ENCODE measurements at regions not wholly inside any gene's neighbourhood (a gene's known extent, or its start where the extent isn't known, plus 50 kb on each side); places are given as distances from the start of the nearest gene placed in this dataset.
"Not testable (repeated sequence)": the region's sequence is repeated elsewhere in the genome, so short reads cannot be mapped to it uniquely, and the experiment has no call there.

DNA sequence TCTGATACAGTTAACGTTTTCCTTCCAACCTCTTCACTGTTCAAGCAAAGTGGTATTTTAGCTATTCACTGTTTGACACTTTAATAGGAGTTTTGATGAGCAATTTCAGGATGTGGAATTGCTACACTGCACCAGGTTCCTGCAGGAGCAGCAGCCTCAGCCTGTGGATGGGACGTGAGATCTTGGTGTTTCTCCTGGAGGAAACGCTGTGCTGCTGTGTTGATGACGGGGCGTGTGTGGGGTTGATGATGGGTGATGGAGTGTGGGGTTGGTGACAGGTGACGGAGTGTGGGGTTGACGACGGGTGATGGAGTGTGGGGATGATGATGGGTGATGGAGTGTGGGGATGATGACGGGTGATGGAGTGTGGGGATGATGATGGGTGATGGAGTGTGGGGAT is 98.9 kb downstream of the RTP5 start:
- H3K9me3 Mint-ChIP-seq = peaks cover 2% of the 10 kb centered on the region
- peaks cover 17% of the 10 kb centered on the region for H3K36me3 Mint-ChIP-seq
- ChIA-PET POLR2A (no interaction called here), CTCF (interaction anchor here (1.9 kb wide), 1 partner anchor 17 kb away, joined by 5 read pairs; no protein-coding TSS in a partner anchor)
- H3K4me1 Mint-ChIP-seq (ENCODE audit: low read depth) = peaks cover 21% of the 10 kb centered on the region
- DNase-seq = no peak
- no peak overlapping the region for H3K4me3 Mint-ChIP-seq
- intact Hi-C loops (cut with micrococcal nuclease) = loop anchor here (5.0 kb wide), 1 partner anchor 119 kb away; no protein-coding TSS in a partner anchor
- H3K27me3 Mint-ChIP-seq = no peaks in the 10 kb centered on the region
- no peak overlapping the region for H3K27ac Mint-ChIP-seq

GRCh38 chr2:241969182-241969581 is 99.7 kb downstream of the RTP5 start:
- intact Hi-C loops (cut with micrococcal nuclease) = loop anchor here (5.0 kb wide), 1 partner anchor 118 kb away; no protein-coding TSS in a partner anchor
- DNase-seq, H3K9me3 Mint-ChIP-seq, H3K4me3 Mint-ChIP-seq, POLR2A ChIA-PET, H3K27me3 Mint-ChIP-seq, CTCF ChIA-PET, H3K27ac Mint-ChIP-seq: not testable (repeated sequence)
- H3K36me3 Mint-ChIP-seq = peaks cover 19% of the 10 kb centered on the region
- H3K4me1 Mint-ChIP-seq (ENCODE audit: low read depth) = peaks cover 21% of the 10 kb centered on the region

DNA sequence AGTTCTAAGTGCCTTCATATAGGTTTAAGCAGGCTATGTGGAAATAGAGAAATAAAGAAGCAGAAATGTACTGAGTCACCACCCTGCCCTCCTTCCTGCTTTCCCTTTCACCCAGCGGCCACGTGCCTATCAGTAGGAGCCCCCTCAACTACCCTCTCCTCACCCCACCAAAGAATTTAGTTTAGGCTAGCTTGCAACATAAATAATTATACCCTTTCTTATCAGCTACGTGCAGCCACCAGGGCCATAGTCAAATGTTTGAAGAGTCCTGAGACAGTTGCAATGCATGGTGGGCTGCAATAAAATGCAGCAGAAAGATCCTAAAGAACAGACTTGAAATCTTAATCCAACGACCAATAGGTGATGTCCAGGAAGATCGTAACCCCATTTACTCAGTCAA is 101.2 kb downstream of the RTP5 start:
- H3K27ac Mint-ChIP-seq = no peak overlapping the region
- peaks cover 19% of the 10 kb centered on the region for H3K36me3 Mint-ChIP-seq
- intact Hi-C loops (cut with micrococcal nuclease) = no loop called here
- DNase-seq = no peak
- POLR2A ChIA-PET = no interaction called here
- CTCF ChIA-PET = no interaction called here
- H3K4me1 Mint-ChIP-seq (ENCODE audit: low read depth) = peaks cover 15% of the 10 kb centered on the region
- H3K27me3 Mint-ChIP-seq = no peaks in the 10 kb centered on the region
- no peak overlapping the region for H3K4me3 Mint-ChIP-seq
- peaks cover 2% of the 10 kb centered on the region for H3K9me3 Mint-ChIP-seq

GRCh38 chr2:241974096-241974495 is 104.6 kb downstream of the RTP5 start:
- ChIA-PET POLR2A (interaction anchor here (1.1 kb wide), 1 partner anchor 8 kb away, joined by 3 read pairs; no protein-coding TSS in a partner anchor), CTCF (interaction anchor here (1.0 kb wide), 1 partner anchor 23 kb away, joined by 3 read pairs; no protein-coding TSS in a partner anchor)
- H3K27ac Mint-ChIP-seq = no peak overlapping the region
- H3K27me3 Mint-ChIP-seq = no peaks in the 10 kb centered on the region
- H3K4me3 Mint-ChIP-seq = no peak overlapping the region
- no peaks in the 10 kb centered on the region for H3K4me1 Mint-ChIP-seq (ENCODE audit: low read depth)
- peaks cover 2% of the 10 kb centered on the region for H3K9me3 Mint-ChIP-seq
- peaks cover 24% of the 10 kb centered on the region for H3K36me3 Mint-ChIP-seq
- DNase-seq = no peak
- intact Hi-C loops (cut with micrococcal nuclease) = no loop called here

DNA sequence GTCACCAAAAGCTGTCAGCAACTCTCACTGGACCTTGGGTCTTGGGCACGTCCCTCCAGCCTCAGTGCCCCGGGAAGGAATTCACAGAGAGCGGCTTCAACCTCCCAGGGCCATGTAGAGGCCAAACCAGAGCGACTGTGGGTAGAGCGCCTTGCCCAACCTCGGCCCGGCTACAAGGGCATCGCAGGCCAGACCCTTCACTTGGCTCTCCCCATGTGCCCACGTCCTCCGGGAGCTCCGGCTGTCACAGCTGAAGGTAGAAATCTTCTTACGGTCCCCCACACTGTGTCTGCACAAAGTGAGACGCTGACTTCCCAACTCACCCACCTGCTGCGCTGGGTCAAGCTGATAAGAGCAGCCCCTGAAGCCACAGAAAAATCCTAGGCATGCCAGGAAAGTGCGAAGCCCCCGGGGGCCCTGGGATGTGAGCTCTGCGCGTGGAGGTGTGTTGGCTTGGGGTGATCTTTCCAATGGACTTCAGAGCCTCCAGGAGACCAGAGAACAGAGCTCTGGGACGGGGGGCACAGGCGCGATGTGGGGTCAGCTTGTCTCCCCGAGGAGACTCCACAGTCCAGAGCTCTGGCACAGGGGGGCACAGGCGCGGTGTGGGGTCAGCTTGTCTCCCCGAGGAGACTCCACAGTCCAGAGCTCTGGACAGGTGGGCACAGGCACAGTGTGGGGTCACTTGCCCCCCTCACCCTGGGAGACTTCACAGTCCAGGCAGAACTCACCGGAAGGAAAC is 105.5 kb downstream of the RTP5 start:
- Mint-ChIP-seq H3K4me3 (no peak overlapping the region), H3K36me3 (peaks cover 24% of the 10 kb centered on the region), H3K4me1 (ENCODE audit: low read depth) (no peaks in the 10 kb centered on the region), H3K27ac (no peak overlapping the region), H3K27me3 (no peaks in the 10 kb centered on the region), H3K9me3 (peaks cover 2% of the 10 kb centered on the region)
- intact Hi-C loops (cut with micrococcal nuclease) = no loop called here
- POLR2A ChIA-PET = interaction anchor here (1.1 kb wide), 1 partner anchor 9 kb away, joined by 3 read pairs; no protein-coding TSS in a partner anchor
- no peak for DNase-seq
- CTCF ChIA-PET = interaction anchor here (2.0 kb wide), 1 partner anchor 24 kb away, joined by 6 read pairs; no protein-coding TSS in a partner anchor

- peaks cover 2% of the 10 kb centered on the region for H3K9me3 Mint-ChIP-seq
- H3K36me3 Mint-ChIP-seq = peaks cover 24% of the 10 kb centered on the region
- no peaks in the 10 kb centered on the region for H3K27me3 Mint-ChIP-seq
- no peak for DNase-seq
- H3K4me1 Mint-ChIP-seq (ENCODE audit: low read depth) = no peaks in the 10 kb centered on the region
- ChIA-PET CTCF (interaction anchor here (2.0 kb wide), 1 partner anchor 25 kb away, joined by 6 read pairs; no protein-coding TSS in a partner anchor), POLR2A (no interaction called here)
- intact Hi-C loops (cut with micrococcal nuclease) = no loop called here
- H3K4me3 Mint-ChIP-seq = no peak overlapping the region
- H3K27ac Mint-ChIP-seq = no peak overlapping the region
Observed at GRCh38 chr2:241975593-241976284, 106.2 kb downstream of the RTP5 start.

GRCh38 chr2:241976296-241976695 is 106.8 kb downstream of the RTP5 start:
- POLR2A ChIA-PET = no interaction called here
- H3K27ac Mint-ChIP-seq = no peak overlapping the region
- CTCF ChIA-PET = interaction anchor here (2.0 kb wide), 1 partner anchor 25 kb away, joined by 6 read pairs; no protein-coding TSS in a partner anchor
- H3K4me1 Mint-ChIP-seq (ENCODE audit: low read depth) = no peaks in the 10 kb centered on the region
- H3K4me3 Mint-ChIP-seq = no peak overlapping the region
- no peak for DNase-seq
- H3K36me3 Mint-ChIP-seq = peaks cover 22% of the 10 kb centered on the region
- peaks cover 2% of the 10 kb centered on the region for H3K9me3 Mint-ChIP-seq
- intact Hi-C loops (cut with micrococcal nuclease) = no loop called here
- no peaks in the 10 kb centered on the region for H3K27me3 Mint-ChIP-seq

GRCh38 chr2:241977557-241978300 is 108.2 kb downstream of the RTP5 start:
- Mint-ChIP-seq H3K4me3 (no peak overlapping the region), H3K27ac (no peak overlapping the region), H3K36me3 (peaks cover 14% of the 10 kb centered on the region), H3K9me3 (no peaks in the 10 kb centered on the region), H3K27me3 (no peaks in the 10 kb centered on the region), H3K4me1 (ENCODE audit: low read depth) (no peaks in the 10 kb centered on the region)
- POLR2A ChIA-PET = no interaction called here
- CTCF ChIA-PET = interaction anchor here (1.7 kb wide), 1 partner anchor 27 kb away, joined by 9 read pairs; no protein-coding TSS in a partner anchor
- no peak for DNase-seq
- intact Hi-C loops (cut with micrococcal nuclease) = no loop called here

DNA sequence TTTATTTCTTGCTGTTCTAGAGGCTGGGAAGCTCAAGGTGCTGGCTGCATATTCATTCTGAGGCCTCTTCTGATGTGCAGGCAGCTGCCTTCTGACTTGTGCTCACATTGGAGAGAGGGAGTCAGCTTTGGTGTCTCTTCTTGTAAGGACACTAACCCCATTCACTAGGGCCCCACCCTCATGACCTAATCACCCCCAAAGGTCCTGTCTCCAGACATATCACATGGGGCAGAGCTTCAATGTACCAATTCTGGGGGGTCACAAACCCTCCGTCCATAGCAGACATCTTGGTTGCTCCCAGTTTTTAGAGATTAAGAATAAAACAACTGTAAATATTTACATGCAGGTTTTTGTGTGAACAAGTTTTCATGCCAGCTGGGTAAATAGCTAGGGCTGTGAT is 109.1 kb downstream of the RTP5 start:
- POLR2A ChIA-PET = no interaction called here
- Mint-ChIP-seq H3K4me3 (no peak overlapping the region), H3K27me3 (no peaks in the 10 kb centered on the region), H3K9me3 (no peaks in the 10 kb centered on the region), H3K4me1 (ENCODE audit: low read depth) (no peaks in the 10 kb centered on the region), H3K36me3 (peaks cover 4% of the 10 kb centered on the region), H3K27ac (no peak overlapping the region)
- CTCF ChIA-PET = interaction anchor here (1.7 kb wide), 1 partner anchor 28 kb away, joined by 9 read pairs; no protein-coding TSS in a partner anchor
- DNase-seq = no peak
- intact Hi-C loops (cut with micrococcal nuclease) = no loop called here

DNA sequence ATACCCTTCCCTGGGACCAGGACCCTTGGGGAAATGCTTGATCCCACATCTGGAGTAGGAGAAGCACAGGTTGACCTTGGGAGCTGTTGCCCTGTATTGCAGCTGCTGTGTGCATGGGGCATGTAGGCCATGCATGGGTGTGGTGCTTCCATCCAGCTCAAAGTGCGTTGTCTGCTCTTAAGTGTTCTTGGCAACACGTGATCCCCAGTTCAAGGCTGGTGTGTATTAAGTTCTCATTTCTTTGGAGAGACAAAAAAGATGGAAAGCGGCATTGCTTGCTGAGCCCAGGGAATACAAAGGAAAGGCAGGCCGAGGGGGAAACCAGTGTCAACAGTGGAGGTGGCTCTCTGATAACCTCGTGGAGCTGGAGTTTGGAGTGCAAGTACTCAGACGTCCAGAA is 110.7 kb downstream of the RTP5 start:
- no peak overlapping the region for H3K27ac Mint-ChIP-seq

DNA sequence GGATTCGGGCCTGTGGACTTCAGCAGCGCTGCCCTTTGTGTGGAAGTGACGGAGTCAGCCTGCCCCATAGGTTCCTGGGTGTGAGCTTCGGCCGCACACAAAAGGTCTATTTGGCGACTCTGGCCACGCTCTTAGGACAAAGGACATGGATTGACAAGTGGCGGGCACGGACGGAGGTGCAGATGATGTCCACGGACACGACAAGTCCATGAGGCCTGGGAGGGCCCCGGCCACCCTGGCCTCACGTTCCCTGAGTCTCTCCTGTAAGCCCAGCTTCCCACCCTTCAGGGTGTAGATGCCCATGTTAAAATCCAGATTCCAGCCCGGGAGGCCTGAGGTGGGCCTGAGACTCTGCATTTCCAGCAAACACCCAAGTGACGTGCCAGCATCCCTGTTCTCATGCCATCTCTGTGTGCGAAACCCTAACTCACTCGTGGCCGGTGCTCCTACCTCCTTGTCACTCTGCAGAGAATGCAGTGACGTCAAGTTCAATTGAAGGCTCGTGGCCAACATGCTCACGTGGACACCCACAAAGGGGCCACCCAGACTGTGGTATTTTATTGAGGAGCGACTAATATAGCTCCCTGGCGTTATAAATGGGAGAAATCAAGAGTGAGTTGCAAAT is 111.7 kb downstream of the RTP5 start:
- no peak overlapping the region for H3K27ac Mint-ChIP-seq
- POLR2A ChIA-PET = no interaction called here
- no peaks in the 10 kb centered on the region for H3K27me3 Mint-ChIP-seq
- no peaks in the 10 kb centered on the region for H3K9me3 Mint-ChIP-seq
- H3K4me1 Mint-ChIP-seq (ENCODE audit: low read depth) = peaks cover 13% of the 10 kb centered on the region
- H3K4me3 Mint-ChIP-seq = no peak overlapping the region
- no peak for DNase-seq
- intact Hi-C loops (cut with micrococcal nuclease) = no loop called here
- CTCF ChIA-PET = no interaction called here
- peaks cover 4% of the 10 kb centered on the region for H3K36me3 Mint-ChIP-seq

More for the DNA sequence above, 110.7 kb downstream of the RTP5 start:
- Mint-ChIP-seq H3K36me3 (peaks cover 4% of the 10 kb centered on the region), H3K27me3 (no peaks in the 10 kb centered on the region), H3K4me3 (no peak overlapping the region), H3K4me1 (ENCODE audit: low read depth) (peaks cover 5% of the 10 kb centered on the region), H3K9me3 (no peaks in the 10 kb centered on the region)
- ChIA-PET POLR2A (no interaction called here), CTCF (interaction anchor here (1.5 kb wide), 1 partner anchor 29 kb away, joined by 5 read pairs; no protein-coding TSS in a partner anchor)
- no peak for DNase-seq
- intact Hi-C loops (cut with micrococcal nuclease) = no loop called here
